Suprapubic skin (tissue), 4 donors: ENCODE measurements at regions not wholly inside any gene's neighbourhood (a gene's known extent, or its start where the extent isn't known, plus 50 kb on each side); places are given as distances from the start of the nearest gene placed in this dataset.

Experiments
- DNase-seq, 2 donors: peaks; one replicate each; pipeline ENCODE4 v3.0.0-alpha.2; 2019; ENCODE audit warnings: low spot score in 2 of 2
- H3K27ac ChIP-seq: fragments of 200-600 bp; sonication (generic); one replicate; pipeline ENCODE4 v1.5.1; 2019
- H3K27me3 ChIP-seq: fragments of 200-600 bp; sonication (generic); one replicate; pipeline ENCODE4 v1.5.1; 2019
- H3K36me3 ChIP-seq: fragments of 200-600 bp; sonication (generic); one replicate; pipeline ENCODE4 v1.5.1; 2019
- H3K4me1 ChIP-seq: fragments of 200-600 bp; sonication (generic); one replicate; pipeline ENCODE4 v1.5.1; 2019
- H3K4me3 ChIP-seq: fragments of 200-600 bp; sonication (generic); one replicate; pipeline ENCODE4 v1.5.1; 2019; ENCODE audit warnings: mild to moderate bottlenecking
- H3K9me3 ChIP-seq: fragments of 200-600 bp; sonication (generic); one replicate; pipeline ENCODE4 v1.5.1; 2019
- CTCF ChIP-seq, 2 donors: fragments of 200-600 bp in 1 of 2; fragments of 450-650 bp in 1 of 2; sonication (generic) in 1 of 2; IDR thresholded peaks; one replicate each; pipeline ENCODE4 v1.5.1; 2016 to 2019; ENCODE audit warnings: antibody characterized with exemption in 2 of 2, mild to moderate bottlenecking in 1 of 2, moderate library complexity in 1 of 2
- EP300 ChIP-seq: sonication (generic); formaldehyde crosslinking; IDR thresholded peaks from one replicate; pipeline ENCODE4 v1.6.1; 2017; ENCODE audit warnings: antibody characterized with exemption
- POLR2A ChIP-seq, 2 donors: fragments of 450-650 bp; IDR thresholded peaks; one replicate each; pipeline ENCODE4 v1.6.1; 2017; ENCODE audit warnings: antibody characterized with exemption in 2 of 2, mild to moderate bottlenecking in 2 of 2, moderate library complexity in 2 of 2
- POLR2AphosphoS5 ChIP-seq, 3 donors: sonication (generic); formaldehyde crosslinking; IDR thresholded peaks; one replicate each; pipeline ENCODE4 v1.6.1; 2017; ENCODE audit warnings: antibody characterized with exemption in 3 of 3
- WGBS: methylation state at CpG from one replicate; pipeline ENCODE4 v1.1.5; 2018; 5-methylcytosine and 5-hydroxymethylcytosine counted together

- no peak for TF ChIP-seq POLR2A (IDR thresholded peaks at IDR 0.05)
- TF ChIP-seq CTCF (IDR thresholded peaks at IDR 0.05) = no peak
- TF ChIP-seq EP300 = no peak
- no peak for TF ChIP-seq POLR2AphosphoS5 (IDR thresholded peaks at IDR 0.05)
- WGBS = 74% methylated on average over 4 of the region's 9 CpGs
- DNase-seq = no peak
- Histone ChIP-seq H3K27ac (no peak overlapping the region), H3K4me1 (no peaks in the 10 kb centered on the region), H3K4me3 (no peak overlapping the region), H3K27me3 (no peaks in the 10 kb centered on the region), H3K9me3 (peaks cover 5% of the 10 kb centered on the region), H3K36me3 (no peaks in the 10 kb centered on the region)
Measured at GRCh38 chr1:218633238-218633988, 288.3 kb downstream of the TGFB2 start.

GRCh38 chr1:218634212-218634611 is 289.1 kb downstream of the TGFB2 start:
- WGBS = 54% methylated on average over 4 of the region's 4 CpGs

GRCh38 chr1:218636548-218636947 is 291.4 kb downstream of the TGFB2 start:
- H3K27me3 ChIP-seq = no peaks in the 10 kb centered on the region
- no peaks in the 10 kb centered on the region for H3K4me1 ChIP-seq
- no peaks in the 10 kb centered on the region for H3K36me3 ChIP-seq
- DNase-seq = no peak
- TF ChIP-seq CTCF (IDR thresholded peaks at IDR 0.05) (no peak), POLR2AphosphoS5 (IDR thresholded peaks at IDR 0.05) (no peak), POLR2A (IDR thresholded peaks at IDR 0.05) (no peak), EP300 (no peak)
- H3K27ac ChIP-seq = no peak overlapping the region
- WGBS = 77% methylated on average over 1 of the region's 1 CpG
- H3K4me3 ChIP-seq = no peak overlapping the region
- H3K9me3 ChIP-seq = no peaks in the 10 kb centered on the region

More at GRCh38 chr1:218634212-218634611, 289.1 kb downstream of the TGFB2 start:
- Histone ChIP-seq H3K27ac (no peak overlapping the region), H3K4me3 (no peak overlapping the region), H3K9me3 (no peaks in the 10 kb centered on the region), H3K36me3 (no peaks in the 10 kb centered on the region), H3K4me1 (no peaks in the 10 kb centered on the region), H3K27me3 (no peaks in the 10 kb centered on the region)
- DNase-seq = no peak
- no peak for TF ChIP-seq POLR2A (IDR thresholded peaks at IDR 0.05)
- TF ChIP-seq EP300 = no peak
- TF ChIP-seq POLR2AphosphoS5 (IDR thresholded peaks at IDR 0.05) = no peak
- TF ChIP-seq CTCF (IDR thresholded peaks at IDR 0.05) = no peak

GRCh38 chr1:218640173-218640572 is 295.0 kb downstream of the TGFB2 start:
- TF ChIP-seq POLR2AphosphoS5 (IDR thresholded peaks at IDR 0.05) (no peak), CTCF (IDR thresholded peaks at IDR 0.05) (no peak), EP300 (no peak), POLR2A (IDR thresholded peaks at IDR 0.05) (no peak)
- H3K9me3 ChIP-seq = no peaks in the 10 kb centered on the region
- H3K27ac ChIP-seq = no peak overlapping the region
- H3K4me3 ChIP-seq = no peak overlapping the region
- no peaks in the 10 kb centered on the region for H3K4me1 ChIP-seq
- no peak for DNase-seq
- no peaks in the 10 kb centered on the region for H3K36me3 ChIP-seq
- H3K27me3 ChIP-seq = no peaks in the 10 kb centered on the region
- WGBS = 86% methylated on average over 3 of the region's 3 CpGs

GRCh38 chr1:218642033-218642948 is 297.2 kb downstream of the TGFB2 start:
- H3K27me3 ChIP-seq = no peaks in the 10 kb centered on the region
- no peaks in the 10 kb centered on the region for H3K36me3 ChIP-seq
- no peak for DNase-seq
- TF ChIP-seq EP300 (no peak), POLR2AphosphoS5 (IDR thresholded peaks at IDR 0.05) (no peak), CTCF (IDR thresholded peaks at IDR 0.05) (no peak)
- 65% methylated on average over 5 of the region's 5 CpGs for WGBS
- no peak overlapping the region for H3K4me3 ChIP-seq
- peak overlapping the region; percentile 1 for H3K27ac ChIP-seq
- H3K9me3 ChIP-seq = no peaks in the 10 kb centered on the region
- no peaks in the 10 kb centered on the region for H3K4me1 ChIP-seq
